NT2/D1 (cell line): ENCODE measurements at regions not wholly inside any gene's neighbourhood (a gene's known extent, or its start where the extent isn't known, plus 50 kb on each side); places are given as distances from the start of the nearest gene placed in this dataset.
"Not testable (repeated sequence)": the region's sequence is repeated elsewhere in the genome, so short reads cannot be mapped to it uniquely, and the experiment has no call there.

Experiments
- DNase-seq: peaks from one replicate; pipeline ENCODE4 v3.0.0-alpha.2; 2011; ENCODE audit warnings: low read depth, low spot score
- H3K27me3 ChIP-seq: 2 replicates; pipeline ENCODE4 v1.6.0; 2011; ENCODE audit warnings: mild to moderate bottlenecking; ENCODE audit not compliant: insufficient read length, insufficient read depth
- H3K36me3 ChIP-seq: 2 replicates; pipeline ENCODE4 v1.6.1; 2011; ENCODE audit warnings: mild to moderate bottlenecking, low read length, mixed read lengths; ENCODE audit not compliant: insufficient read depth, insufficient read length
- H3K4me1 ChIP-seq: 2 replicates; pipeline ENCODE4 v1.5.1; 2011; ENCODE audit not compliant: insufficient read depth, insufficient read length
- H3K4me3 ChIP-seq: 2 replicates; pipeline ENCODE4 v1.5.1; 2011; ENCODE audit warnings: low read depth; ENCODE audit not compliant: insufficient read length
- H3K9ac ChIP-seq: 2 replicates; pipeline ENCODE4 v1.6.0; 2011; ENCODE audit warnings: low read depth; ENCODE audit not compliant: insufficient read length
- H3K9me3 ChIP-seq: 2 replicates; pipeline ENCODE4 v1.5.1; 2011; ENCODE audit warnings: mild to moderate bottlenecking, low read length; ENCODE audit not compliant: insufficient read depth
- SUZ12 ChIP-seq: IDR thresholded peaks from 2 replicates; pipeline ENCODE4 v1.6.1; 2011; ENCODE audit not compliant: insufficient read length, insufficient read depth; ENCODE audit errors: extremely low read depth
- YY1 ChIP-seq: IDR thresholded peaks from 2 replicates; pipeline ENCODE4 v1.6.1; 2011; ENCODE audit not compliant: insufficient read length, insufficient read depth
- ZNF274 ChIP-seq: IDR thresholded peaks from 2 replicates; pipeline ENCODE4 v1.6.1; 2011; ENCODE audit warnings: mild to moderate bottlenecking, low read depth, low read length

- Histone ChIP-seq H3K4me1 (no peaks in the 10 kb centered on the region), H3K9me3 (no peaks in the 10 kb centered on the region), H3K27me3 (no peaks in the 10 kb centered on the region), H3K9ac (no peak overlapping the region), H3K36me3 (no peaks in the 10 kb centered on the region), H3K4me3 (no peak overlapping the region)
- no peak for DNase-seq
- TF ChIP-seq SUZ12: no peak
- no peak for TF ChIP-seq ZNF274
- TF ChIP-seq YY1: no peak
Observed at GRCh38 chr5:27451377-27451776, 413.0 kb upstream of the CDH9 start.

GRCh38 chr5:27450607-27451006, 412.2 kb upstream of the CDH9 start:
- Histone ChIP-seq H3K4me1 (no peaks in the 10 kb centered on the region), H3K9ac (no peak overlapping the region), H3K27me3 (no peaks in the 10 kb centered on the region), H3K9me3 (no peaks in the 10 kb centered on the region), H3K36me3 (no peaks in the 10 kb centered on the region), H3K4me3 (no peak overlapping the region)
- TF ChIP-seq SUZ12: no peak
- no peak for TF ChIP-seq ZNF274
- TF ChIP-seq YY1: no peak
- DNase-seq: no peak

GRCh38 chr5:27439383-27439782, 401.0 kb upstream of the CDH9 start:
- H3K9me3 ChIP-seq, H3K4me3 ChIP-seq, H3K4me1 ChIP-seq, DNase-seq, H3K36me3 ChIP-seq, H3K9ac ChIP-seq, H3K27me3 ChIP-seq: not testable (repeated sequence)

GRCh38 chr5:27437594-27438200, 399.3 kb upstream of the CDH9 start:
- Histone ChIP-seq H3K4me1 (no peaks in the 10 kb centered on the region), H3K36me3 (no peaks in the 10 kb centered on the region), H3K27me3 (no peaks in the 10 kb centered on the region), H3K9me3 (no peaks in the 10 kb centered on the region), H3K4me3 (no peak overlapping the region), H3K9ac (no peak overlapping the region)
- TF ChIP-seq YY1: no peak
- TF ChIP-seq SUZ12: no peak
- TF ChIP-seq ZNF274: no peak
- no peak for DNase-seq

GRCh38 chr5:27434335-27434734, 395.9 kb upstream of the CDH9 start:
- TF ChIP-seq YY1: no peak
- TF ChIP-seq ZNF274: no peak
- TF ChIP-seq SUZ12: no peak
- no peak overlapping the region for H3K4me3 ChIP-seq
- no peaks in the 10 kb centered on the region for H3K9me3 ChIP-seq
- H3K36me3 ChIP-seq: no peaks in the 10 kb centered on the region
- H3K4me1 ChIP-seq: no peaks in the 10 kb centered on the region
- no peak for DNase-seq
- no peak overlapping the region for H3K9ac ChIP-seq
- H3K27me3 ChIP-seq: no peaks in the 10 kb centered on the region

GRCh38 chr5:27414099-27414498, 375.7 kb upstream of the CDH9 start:
- H3K9me3 ChIP-seq: no peaks in the 10 kb centered on the region
- no peak overlapping the region for H3K9ac ChIP-seq
- no peak overlapping the region for H3K4me3 ChIP-seq
- H3K4me1 ChIP-seq: no peaks in the 10 kb centered on the region
- H3K36me3 ChIP-seq: no peaks in the 10 kb centered on the region
- TF ChIP-seq YY1 (no peak), ZNF274 (no peak), SUZ12 (no peak)
- no peaks in the 10 kb centered on the region for H3K27me3 ChIP-seq
- DNase-seq: no peak

GRCh38 chr5:27412384-27412783, 374.0 kb upstream of the CDH9 start:
- H3K4me1 ChIP-seq: no peaks in the 10 kb centered on the region
- no peak overlapping the region for H3K4me3 ChIP-seq
- H3K36me3 ChIP-seq: no peaks in the 10 kb centered on the region
- no peaks in the 10 kb centered on the region for H3K27me3 ChIP-seq
- TF ChIP-seq SUZ12 (no peak), ZNF274 (no peak), YY1 (no peak)
- H3K9ac ChIP-seq: no peak overlapping the region
- DNase-seq: no peak
- H3K9me3 ChIP-seq: no peaks in the 10 kb centered on the region

- Histone ChIP-seq H3K36me3 (no peaks in the 10 kb centered on the region), H3K4me3 (no peak overlapping the region), H3K4me1 (no peaks in the 10 kb centered on the region), H3K27me3 (no peaks in the 10 kb centered on the region), H3K9me3 (no peaks in the 10 kb centered on the region), H3K9ac (no peak overlapping the region)
- TF ChIP-seq YY1: no peak
- TF ChIP-seq SUZ12: no peak
- no peak for TF ChIP-seq ZNF274
- DNase-seq: no peak
Observed at GRCh38 chr5:27406020-27406419, 367.6 kb upstream of the CDH9 start.
